Mammary epithelial cell (primary cell): ENCODE measurements at regions not wholly inside any gene's neighbourhood (a gene's known extent, or its start where the extent isn't known, plus 50 kb on each side); places are given as distances from the start of the nearest gene placed in this dataset.

Experiments used
- EZH2 ChIP-seq: IDR thresholded peaks from 2 replicates; pipeline ENCODE4 v1.6.1; 2012; ENCODE audit warnings: low read length, inconsistent platforms, borderline replicate concordance
- TF ChIP-seq, protein P1 (sequence below), 2 donors: IDR thresholded peaks in 1 of 2; conservative IDR thresholded peaks in 1 of 2; 2 replicates each; pipeline ENCODE4 v1.5.1; 2011 to 2012; ENCODE audit warnings: inconsistent platforms in 2 of 2, low read length in 2 of 2, mild to moderate bottlenecking in 2 of 2, control low read depth in 1 of 2, low read depth in 1 of 2; ENCODE audit not compliant: insufficient read depth in 1 of 2; ENCODE audit errors: extremely low read depth in 1 of 2

DNA sequence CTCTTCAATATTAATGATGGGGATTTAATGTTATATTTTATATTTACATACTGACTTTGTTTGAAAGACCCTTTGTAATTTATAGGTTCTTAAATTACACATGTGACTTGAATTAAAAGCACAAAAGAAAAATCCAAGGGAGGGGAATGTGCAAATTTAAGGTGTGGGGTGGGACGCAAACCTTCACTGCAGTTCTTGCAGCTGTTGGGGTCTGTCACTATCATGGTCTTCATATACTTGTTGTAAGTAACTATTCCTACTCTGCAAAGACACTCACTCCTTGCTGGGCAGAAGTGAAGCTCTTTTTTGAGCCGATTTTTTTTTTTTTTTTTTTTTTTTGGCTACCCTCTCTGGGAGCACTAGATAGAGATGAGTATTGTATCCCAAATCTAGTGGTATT is 505.3 kb downstream of the ARHGEF28 start:
- TF ChIP-seq, protein P1, sequence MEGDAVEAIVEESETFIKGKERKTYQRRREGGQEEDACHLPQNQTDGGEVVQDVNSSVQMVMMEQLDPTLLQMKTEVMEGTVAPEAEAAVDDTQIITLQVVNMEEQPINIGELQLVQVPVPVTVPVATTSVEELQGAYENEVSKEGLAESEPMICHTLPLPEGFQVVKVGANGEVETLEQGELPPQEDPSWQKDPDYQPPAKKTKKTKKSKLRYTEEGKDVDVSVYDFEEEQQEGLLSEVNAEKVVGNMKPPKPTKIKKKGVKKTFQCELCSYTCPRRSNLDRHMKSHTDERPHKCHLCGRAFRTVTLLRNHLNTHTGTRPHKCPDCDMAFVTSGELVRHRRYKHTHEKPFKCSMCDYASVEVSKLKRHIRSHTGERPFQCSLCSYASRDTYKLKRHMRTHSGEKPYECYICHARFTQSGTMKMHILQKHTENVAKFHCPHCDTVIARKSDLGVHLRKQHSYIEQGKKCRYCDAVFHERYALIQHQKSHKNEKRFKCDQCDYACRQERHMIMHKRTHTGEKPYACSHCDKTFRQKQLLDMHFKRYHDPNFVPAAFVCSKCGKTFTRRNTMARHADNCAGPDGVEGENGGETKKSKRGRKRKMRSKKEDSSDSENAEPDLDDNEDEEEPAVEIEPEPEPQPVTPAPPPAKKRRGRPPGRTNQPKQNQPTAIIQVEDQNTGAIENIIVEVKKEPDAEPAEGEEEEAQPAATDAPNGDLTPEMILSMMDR (conservative IDR thresholded peaks at IDR 0.05 in 1 of 2, IDR thresholded peaks at IDR 0.05 in 1 of 2; ENCODE audit: extremely low read depth in 1 of 2, insufficient read depth in 1 of 2, low read depth in 1 of 2, low read length in 2 of 2), result no peak
- TF ChIP-seq EZH2, result no peak
